Activated naive CD4-positive, alpha-beta T cell treated with anti-CD3 and anti-CD28 coated beads for 36 hours (primary cell): ENCODE measurements at regions not wholly inside any gene's neighbourhood (a gene's known extent, or its start where the extent isn't known, plus 50 kb on each side); places are given as distances from the start of the nearest gene placed in this dataset.
"Not testable (repeated sequence)": the region's sequence is repeated elsewhere in the genome, so short reads cannot be mapped to it uniquely, and the experiment has no call there.

ENCODE experiments used
- CTCF ChIA-PET: fragments of 350-600 bp; sonication (Branson Sonifier 250); formaldehyde crosslinking; loops from one replicate; lab custom pipeline; 2021; ENCODE audit warnings: antibody characterized with exemption; lab: Charles Lee
- DNase-seq: peaks from one replicate; pipeline ENCODE4 v3.0.0-alpha.2; 2020
- H3K27ac Mint-ChIP-seq: one replicate; pipeline ENCODE4 v1.8.0; 2021; ENCODE audit warnings: mild to moderate bottlenecking, mixed read lengths
- H3K27me3 Mint-ChIP-seq: one replicate; pipeline ENCODE4 v1.8.0; 2021; ENCODE audit warnings: low read depth, mixed read lengths
- H3K36me3 Mint-ChIP-seq: one replicate; pipeline ENCODE4 v1.8.0; 2021; ENCODE audit warnings: low read depth, mixed read lengths
- H3K4me1 Mint-ChIP-seq: one replicate; pipeline ENCODE4 v1.8.0; 2021; ENCODE audit warnings: low read depth, mixed read lengths
- H3K4me3 Mint-ChIP-seq: one replicate; pipeline ENCODE4 v1.8.0; 2021; ENCODE audit warnings: mild to moderate bottlenecking, moderate library complexity, mixed read lengths
- H3K9me3 Mint-ChIP-seq: one replicate; pipeline ENCODE4 v1.8.0; 2021; ENCODE audit warnings: mixed read lengths
- intact Hi-C: fragments of 100-400 bp; cut with micrococcal nuclease; formaldehyde crosslinking; loops from one replicate; pipeline ENCODE4 v1.15.1; 2023

DNA sequence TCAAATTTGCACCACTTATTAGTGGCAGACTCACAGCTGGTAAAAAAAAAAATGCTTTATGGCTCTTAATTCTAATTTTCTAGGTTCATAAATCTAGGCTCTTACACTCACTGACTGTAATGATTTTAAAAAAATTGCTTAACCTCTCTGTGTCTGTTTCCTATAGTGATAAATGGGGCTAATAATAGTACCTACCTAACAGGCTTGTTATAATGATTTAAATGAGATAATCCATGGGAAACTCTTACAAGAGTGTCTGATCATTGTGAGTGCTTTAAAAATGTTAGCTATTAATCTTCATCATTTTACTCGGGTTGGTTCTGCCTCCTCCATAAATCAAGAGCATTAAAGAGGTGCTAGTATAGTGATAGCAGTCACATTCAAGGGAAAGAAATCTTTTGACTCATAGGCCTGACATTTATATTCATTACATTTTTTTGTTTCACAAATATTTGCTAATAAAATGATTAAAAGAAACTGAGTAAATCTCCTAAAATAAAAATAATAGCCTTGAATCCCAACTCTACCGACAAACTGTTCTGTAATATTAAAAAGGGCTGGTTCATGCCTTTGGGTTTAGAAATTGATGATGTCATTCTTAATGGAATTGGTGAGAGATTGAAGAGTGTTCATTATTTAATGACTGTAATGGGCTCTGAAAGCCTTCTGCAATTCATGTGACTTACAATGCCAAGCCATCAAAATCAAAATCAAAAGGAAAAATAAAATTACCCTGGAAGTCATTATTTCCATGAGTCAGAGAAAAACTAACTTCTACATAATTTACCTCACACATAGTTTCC lies 93.9 kb upstream of the PALMD start:
- H3K9me3 Mint-ChIP-seq: no peaks in the 10 kb centered on the region
- H3K27ac Mint-ChIP-seq: no peak overlapping the region
- no peaks in the 10 kb centered on the region for H3K4me1 Mint-ChIP-seq
- DNase-seq: no peak
- intact Hi-C loops: no loop called here
- no peaks in the 10 kb centered on the region for H3K36me3 Mint-ChIP-seq
- no peak overlapping the region for H3K4me3 Mint-ChIP-seq
- CTCF ChIA-PET: no interaction called here
- H3K27me3 Mint-ChIP-seq: peaks cover 9% of the 10 kb centered on the region

DNA sequence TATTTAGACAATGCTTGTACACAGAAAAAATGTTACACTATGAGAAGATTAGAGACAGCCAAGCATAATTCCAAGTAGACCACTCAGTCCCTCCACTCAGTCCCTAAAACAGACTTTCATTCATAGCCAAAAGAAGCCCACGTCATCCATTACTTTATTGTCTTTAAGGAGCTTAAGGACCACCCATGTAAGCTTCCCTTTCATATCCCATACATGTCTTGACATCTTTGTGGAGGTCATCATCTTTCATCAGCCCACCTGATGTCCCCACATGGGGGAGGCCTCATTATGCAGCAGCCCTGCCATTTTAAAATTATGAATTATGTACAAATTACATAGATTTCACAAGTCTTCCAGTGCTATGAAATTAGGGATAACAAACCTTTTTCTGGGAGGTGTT lies 92.6 kb upstream of the PALMD start:
- no peak for DNase-seq
- intact Hi-C loops: no loop called here
- Mint-ChIP-seq H3K27me3 (peaks cover 9% of the 10 kb centered on the region), H3K27ac (no peak overlapping the region), H3K4me3 (no peak overlapping the region), H3K36me3 (no peaks in the 10 kb centered on the region), H3K9me3 (no peaks in the 10 kb centered on the region), H3K4me1 (no peaks in the 10 kb centered on the region)
- CTCF ChIA-PET: no interaction called here

DNA sequence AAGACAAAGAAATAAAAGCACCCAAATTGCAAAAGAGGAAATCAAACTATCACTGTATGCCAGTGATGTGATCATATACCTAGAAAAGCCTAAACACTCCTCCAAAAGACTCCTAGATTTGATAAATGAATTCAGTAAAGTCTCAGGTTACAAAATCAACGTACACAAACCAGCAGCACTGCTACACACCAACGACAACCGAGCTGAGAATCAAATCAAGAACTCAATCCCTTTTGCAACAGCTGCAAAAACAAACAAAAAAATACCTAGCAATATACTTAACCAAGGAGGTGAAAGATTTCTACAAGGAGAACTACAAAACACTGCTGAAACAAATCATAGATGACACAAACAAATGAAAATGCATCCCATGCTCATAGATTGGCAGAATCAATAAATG lies 92.1 kb upstream of the PALMD start:
- H3K27ac Mint-ChIP-seq, intact Hi-C loops, DNase-seq, H3K4me1 Mint-ChIP-seq, H3K36me3 Mint-ChIP-seq, H3K4me3 Mint-ChIP-seq, CTCF ChIA-PET, H3K9me3 Mint-ChIP-seq: not testable (repeated sequence)
- peaks cover 11% of the 10 kb centered on the region for H3K27me3 Mint-ChIP-seq

DNA sequence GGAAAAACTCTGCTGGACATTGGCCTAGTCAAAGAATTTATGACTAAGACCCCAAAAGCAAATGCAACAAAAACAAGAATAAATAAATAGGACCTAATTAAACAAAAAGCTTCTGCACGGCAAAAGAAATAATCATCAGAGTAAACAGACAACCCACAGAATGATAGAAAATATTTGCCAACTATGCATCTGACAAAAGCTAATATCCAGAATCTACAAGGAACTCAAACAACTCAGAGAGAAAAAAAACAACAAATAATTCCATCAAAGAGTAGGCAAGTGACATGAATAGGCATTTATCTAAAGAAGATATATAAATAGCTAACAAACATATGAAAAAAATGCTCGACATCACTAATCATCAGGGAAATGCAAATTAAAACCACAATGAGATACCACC lies 91.2 kb upstream of the PALMD start:
- Mint-ChIP-seq H3K27ac (no peak overlapping the region), H3K9me3 (no peaks in the 10 kb centered on the region), H3K27me3 (peaks cover 11% of the 10 kb centered on the region), H3K36me3 (no peaks in the 10 kb centered on the region), H3K4me3 (no peak overlapping the region), H3K4me1 (no peaks in the 10 kb centered on the region)
- DNase-seq: no peak
- CTCF ChIA-PET: no interaction called here
- intact Hi-C loops: no loop called here

DNA sequence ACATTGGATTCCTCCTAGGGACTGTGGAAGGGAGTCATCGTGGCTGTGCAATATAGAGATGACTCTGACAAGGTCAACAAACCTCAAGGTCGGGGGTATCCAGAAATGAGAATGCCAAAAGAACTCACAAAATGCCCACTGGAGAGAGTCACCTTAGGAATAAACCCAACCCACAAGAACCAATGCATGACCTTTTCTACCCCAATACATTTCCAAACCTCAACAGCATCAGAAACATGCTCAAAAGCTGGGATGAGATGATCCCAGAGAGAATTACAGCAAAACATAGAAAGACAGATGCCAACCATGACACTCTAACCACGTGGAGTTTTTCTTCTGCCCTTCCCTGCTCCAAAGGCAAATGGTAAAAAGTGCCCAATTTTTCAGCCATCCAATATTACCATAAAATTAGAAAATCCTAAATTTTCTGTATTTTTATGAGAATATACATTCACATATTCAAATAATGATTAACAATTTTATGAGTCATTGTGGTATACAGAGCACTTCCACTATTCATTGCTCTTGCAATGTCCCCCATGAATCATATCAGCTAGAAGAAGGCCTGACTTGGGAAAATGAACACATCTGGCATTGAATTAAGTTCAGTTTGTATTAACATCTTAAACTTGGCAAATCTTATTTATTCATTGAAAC lies 88.2 kb upstream of the PALMD start:
- Mint-ChIP-seq H3K36me3 (no peaks in the 10 kb centered on the region), H3K4me3 (no peak overlapping the region), H3K4me1 (no peaks in the 10 kb centered on the region), H3K27ac (no peak overlapping the region), H3K27me3 (peaks cover 11% of the 10 kb centered on the region), H3K9me3 (peaks cover 4% of the 10 kb centered on the region)
- intact Hi-C loops: no loop called here
- DNase-seq: no peak
- CTCF ChIA-PET: no interaction called here

DNA sequence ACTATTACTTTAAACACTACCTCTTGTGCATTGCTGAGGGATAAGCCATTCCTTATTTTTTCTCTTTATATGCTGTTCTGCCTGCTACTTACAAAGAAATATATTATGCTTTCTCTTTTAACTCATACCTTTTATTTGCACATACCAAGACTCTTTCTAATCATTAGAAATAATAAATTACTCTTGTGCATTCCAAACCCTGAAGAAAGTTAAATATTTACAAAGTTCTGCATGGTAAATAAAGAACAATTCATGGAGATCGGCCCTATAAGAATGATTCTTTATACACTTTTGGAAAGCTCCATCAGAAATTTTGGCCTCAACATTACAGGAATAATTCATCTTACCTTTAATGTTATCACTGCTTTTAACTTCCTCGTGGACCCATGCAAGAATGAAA lies 86.7 kb upstream of the PALMD start:
- H3K9me3 Mint-ChIP-seq: peaks cover 4% of the 10 kb centered on the region
- H3K4me1 Mint-ChIP-seq: no peaks in the 10 kb centered on the region
- peaks cover 7% of the 10 kb centered on the region for H3K27me3 Mint-ChIP-seq
- CTCF ChIA-PET: no interaction called here
- DNase-seq: no peak
- no peak overlapping the region for H3K4me3 Mint-ChIP-seq
- no peak overlapping the region for H3K27ac Mint-ChIP-seq
- intact Hi-C loops: no loop called here
- no peaks in the 10 kb centered on the region for H3K36me3 Mint-ChIP-seq

DNA sequence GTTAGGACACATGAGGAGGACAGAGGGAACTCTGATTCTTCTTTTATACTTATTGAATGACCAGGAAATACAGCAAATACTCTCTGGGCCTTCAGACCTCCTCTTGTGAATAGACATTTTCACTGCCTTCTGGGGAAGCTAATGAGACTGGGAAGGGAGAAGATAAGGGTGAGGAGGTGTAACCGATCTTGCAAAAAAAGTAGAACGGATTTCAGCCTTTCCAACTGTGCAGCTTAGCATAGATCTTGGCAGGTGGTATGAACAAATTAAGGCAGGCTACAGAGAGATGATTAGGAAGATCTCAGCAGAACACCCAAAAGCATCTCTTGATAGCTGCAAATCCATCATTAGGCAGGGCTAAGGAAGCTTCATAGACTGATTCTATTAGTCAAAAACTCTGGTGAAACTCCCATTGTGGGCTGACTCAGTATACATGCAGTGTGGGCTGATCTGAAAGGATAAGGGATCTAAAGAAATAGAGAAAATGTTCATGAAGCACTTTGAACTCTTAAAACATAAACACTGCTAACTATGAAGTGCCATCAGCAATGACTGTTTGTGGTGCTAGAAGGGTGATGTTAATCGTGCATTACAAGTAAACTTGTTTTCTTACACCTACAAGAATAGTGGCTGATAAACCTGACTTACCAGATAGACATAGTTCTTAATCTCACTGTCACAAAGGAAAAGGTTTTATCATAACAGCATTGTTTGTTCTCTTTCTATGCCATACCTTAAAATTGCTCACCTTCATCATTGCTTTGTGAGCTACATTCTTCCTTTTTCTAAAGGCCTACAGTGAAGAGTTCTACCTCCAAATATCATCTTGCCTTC lies 85.5 kb upstream of the PALMD start:
- intact Hi-C loops: loop anchor here (10.0 kb wide), 1 partner anchor 1706 kb away; no protein-coding TSS in a partner anchor
- DNase-seq: no peak
- no peaks in the 10 kb centered on the region for H3K4me1 Mint-ChIP-seq
- CTCF ChIA-PET: no interaction called here
- H3K4me3 Mint-ChIP-seq: no peak overlapping the region
- H3K9me3 Mint-ChIP-seq: peaks cover 4% of the 10 kb centered on the region
- no peaks in the 10 kb centered on the region for H3K36me3 Mint-ChIP-seq
- peaks cover 7% of the 10 kb centered on the region for H3K27me3 Mint-ChIP-seq
- H3K27ac Mint-ChIP-seq: no peak overlapping the region

DNA sequence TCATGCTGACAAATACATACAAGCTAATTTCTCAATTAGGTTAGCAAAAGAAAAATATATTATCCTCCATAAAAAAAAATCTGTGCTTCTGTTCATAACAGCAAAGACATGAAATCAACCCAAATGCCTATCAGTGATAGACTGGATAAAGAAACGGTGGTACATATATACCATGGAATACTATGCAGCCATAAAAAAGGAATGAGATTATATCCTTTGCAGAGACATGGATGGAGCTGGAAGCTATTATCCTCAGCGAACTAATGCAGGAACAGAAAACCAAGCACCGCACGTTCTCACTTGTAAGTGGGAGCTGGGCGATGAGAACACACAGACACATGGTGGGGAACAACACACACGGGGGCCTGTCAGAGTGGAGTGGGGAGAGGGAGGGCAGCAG lies 84.0 kb upstream of the PALMD start:
- peaks cover 4% of the 10 kb centered on the region for H3K9me3 Mint-ChIP-seq
- H3K4me1 Mint-ChIP-seq: no peaks in the 10 kb centered on the region
- peaks cover 7% of the 10 kb centered on the region for H3K27me3 Mint-ChIP-seq
- CTCF ChIA-PET: no interaction called here
- H3K4me3 Mint-ChIP-seq: no peak overlapping the region
- intact Hi-C loops: loop anchor here (10.0 kb wide), 1 partner anchor 1707 kb away; no protein-coding TSS in a partner anchor
- H3K36me3 Mint-ChIP-seq: no peaks in the 10 kb centered on the region
- DNase-seq: no peak
- H3K27ac Mint-ChIP-seq: no peak overlapping the region

DNA sequence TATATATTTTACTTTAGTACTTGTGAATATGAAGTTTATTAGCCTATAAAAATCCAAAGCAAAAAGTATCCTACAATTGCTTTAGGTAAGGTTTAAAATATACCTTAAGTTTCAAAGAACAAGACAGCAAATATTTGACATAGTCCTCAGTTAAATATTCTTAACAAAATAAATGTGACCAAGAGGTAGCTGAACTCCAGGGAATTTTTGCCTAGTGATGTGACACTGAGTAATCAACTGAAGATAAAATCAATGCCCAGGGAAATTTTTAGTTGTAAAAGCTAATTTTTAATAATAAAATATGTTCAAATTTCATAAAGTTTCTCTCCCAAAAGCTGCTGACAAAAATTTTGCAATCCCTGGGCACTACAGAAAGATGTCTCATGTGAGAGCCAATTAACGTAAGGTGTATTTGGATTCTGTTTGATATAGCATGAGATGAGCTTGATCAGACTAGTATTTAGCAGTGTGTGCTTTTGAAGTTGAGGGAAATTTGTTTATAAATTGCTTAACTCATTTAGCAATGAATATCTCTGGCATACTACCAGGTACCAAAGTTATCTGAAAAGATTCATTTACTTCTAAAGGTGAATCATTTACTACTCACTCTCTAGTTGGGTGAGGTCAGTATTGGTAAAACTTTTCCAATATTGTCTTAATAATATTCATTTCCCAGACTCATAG lies 80.2 kb upstream of the PALMD start:
- no peak overlapping the region for H3K27ac Mint-ChIP-seq
- intact Hi-C loops: loop anchor here (10.0 kb wide), 1 partner anchor 1711 kb away; no protein-coding TSS in a partner anchor
- H3K4me3 Mint-ChIP-seq: no peak overlapping the region
- CTCF ChIA-PET: no interaction called here
- peaks cover 4% of the 10 kb centered on the region for H3K9me3 Mint-ChIP-seq
- no peaks in the 10 kb centered on the region for H3K36me3 Mint-ChIP-seq
- H3K27me3 Mint-ChIP-seq: peaks cover 6% of the 10 kb centered on the region
- H3K4me1 Mint-ChIP-seq: no peaks in the 10 kb centered on the region
- no peak for DNase-seq

DNA sequence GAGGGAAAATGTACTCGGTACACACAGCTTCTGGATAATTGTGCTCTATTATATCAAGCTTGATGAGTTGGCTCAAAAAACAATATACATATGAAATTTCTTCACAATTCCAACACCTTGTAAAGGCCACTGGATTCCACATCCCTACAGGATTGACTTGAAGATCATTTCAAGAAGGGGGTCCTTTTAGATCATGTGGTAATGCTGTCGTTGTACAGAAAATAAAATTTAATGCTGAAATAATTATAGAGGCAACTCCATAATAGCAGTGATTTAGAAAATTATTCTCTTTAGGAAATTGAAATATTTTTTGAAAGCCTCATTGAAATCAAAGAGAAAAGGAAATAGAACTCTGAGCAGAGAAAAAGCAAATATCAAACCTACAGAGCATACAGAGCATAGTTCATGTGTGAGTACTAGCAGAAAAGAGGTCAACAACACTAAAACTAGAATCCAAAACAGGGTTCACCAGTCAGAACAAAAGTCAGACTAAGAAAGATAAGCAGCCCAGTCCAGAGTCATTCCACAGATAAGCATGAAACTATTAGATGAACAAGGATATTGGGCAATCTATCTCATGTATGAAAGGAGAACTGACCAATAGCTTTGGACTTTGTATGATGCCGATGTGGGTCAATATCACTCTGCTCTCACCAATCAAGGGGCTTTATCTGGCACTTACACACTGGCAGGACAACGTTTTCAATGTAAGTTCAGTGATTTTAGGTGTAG lies 79.5 kb upstream of the PALMD start:
- Mint-ChIP-seq H3K4me1 (no peaks in the 10 kb centered on the region), H3K27ac (no peak overlapping the region), H3K9me3 (peaks cover 4% of the 10 kb centered on the region), H3K4me3 (no peak overlapping the region), H3K27me3 (peaks cover 4% of the 10 kb centered on the region), H3K36me3 (no peaks in the 10 kb centered on the region)
- intact Hi-C loops: loop anchor here (10.0 kb wide), 1 partner anchor 1712 kb away; no protein-coding TSS in a partner anchor
- CTCF ChIA-PET: no interaction called here
- DNase-seq: no peak

DNA sequence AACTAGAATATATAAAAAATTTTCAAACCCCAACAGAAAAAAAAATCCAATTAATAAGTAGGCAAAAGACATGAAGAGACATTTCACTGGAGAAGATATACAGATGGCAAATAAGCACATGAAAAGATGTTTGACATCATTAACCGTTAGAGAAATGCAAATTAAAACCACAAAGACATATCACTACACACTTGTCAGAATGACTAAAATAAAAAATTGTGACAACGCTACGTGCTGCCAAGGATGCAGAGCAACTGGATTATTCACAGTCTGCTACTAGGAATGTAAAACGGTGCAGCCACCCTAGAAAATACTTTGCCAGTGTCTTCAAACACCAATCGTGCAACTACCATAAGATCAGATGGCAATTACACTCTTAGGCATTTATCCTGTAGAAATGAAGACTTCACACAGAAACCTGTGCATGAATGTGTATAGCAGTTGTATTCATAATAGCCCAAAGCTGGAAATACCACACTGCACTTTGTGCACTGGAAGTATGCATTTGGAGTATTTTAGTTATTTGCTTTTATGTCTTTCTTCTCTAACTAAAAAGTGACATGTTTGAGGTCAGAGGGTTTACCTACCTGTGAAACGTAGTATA lies 75.3 kb upstream of the PALMD start:
- no peak overlapping the region for H3K4me3 Mint-ChIP-seq
- CTCF ChIA-PET: no interaction called here
- no peaks in the 10 kb centered on the region for H3K27me3 Mint-ChIP-seq
- H3K36me3 Mint-ChIP-seq: no peaks in the 10 kb centered on the region
- intact Hi-C loops: no loop called here
- no peak overlapping the region for H3K27ac Mint-ChIP-seq
- no peak for DNase-seq
- no peaks in the 10 kb centered on the region for H3K9me3 Mint-ChIP-seq
- H3K4me1 Mint-ChIP-seq: no peaks in the 10 kb centered on the region
